AG20443 (cell line): ENCODE measurements at regions not wholly inside any gene's neighbourhood (a gene's known extent, or its start where the extent isn't known, plus 50 kb on each side); places are given as distances from the start of the nearest gene placed in this dataset.

Experiments used
- DNase-seq: peaks from one replicate; pipeline ENCODE4 v3.0.0; 2012; ENCODE audit warnings: low spot score, mixed read lengths

DNA sequence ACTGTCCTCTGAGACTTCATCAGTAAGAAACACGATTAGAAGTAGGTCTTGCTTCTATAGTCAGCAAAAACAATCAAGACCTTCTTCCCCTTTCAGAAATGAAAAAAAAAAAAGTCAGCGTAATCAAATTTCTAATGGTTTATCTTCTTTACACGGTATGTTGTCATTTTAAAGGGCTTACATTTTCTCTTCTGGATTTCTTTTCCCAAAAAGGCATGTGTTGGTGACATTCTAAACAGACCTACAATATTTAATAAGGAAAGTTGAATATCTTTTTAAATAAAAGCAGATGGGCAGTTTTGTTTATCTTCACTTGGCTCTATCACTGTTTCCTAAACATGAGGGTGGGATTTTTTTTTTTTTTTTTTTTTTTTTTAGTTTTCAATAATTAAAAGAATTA lies 197.3 kb upstream of the ADAMTS9 start:
- DNase-seq: no peak

DNA sequence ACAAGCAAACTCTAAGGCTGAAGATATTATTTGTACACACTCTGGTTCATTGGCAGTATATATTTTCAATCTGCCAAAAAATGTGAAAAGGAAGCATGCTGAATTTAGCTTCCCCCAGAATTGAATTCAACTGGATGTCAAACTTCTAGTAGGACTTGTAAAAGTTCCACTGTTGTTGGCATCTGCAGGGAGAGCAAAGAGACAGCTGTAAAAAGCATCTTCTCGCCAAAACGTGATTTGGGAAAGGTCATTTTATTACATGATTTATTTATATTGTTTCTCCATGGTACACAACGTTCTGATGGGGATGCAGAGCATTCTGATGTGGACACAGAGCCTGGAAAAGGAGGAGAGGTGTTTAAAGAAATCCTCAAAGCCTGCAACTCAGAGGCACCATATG lies 196.7 kb upstream of the ADAMTS9 start:
- DNase-seq: no peak

DNA sequence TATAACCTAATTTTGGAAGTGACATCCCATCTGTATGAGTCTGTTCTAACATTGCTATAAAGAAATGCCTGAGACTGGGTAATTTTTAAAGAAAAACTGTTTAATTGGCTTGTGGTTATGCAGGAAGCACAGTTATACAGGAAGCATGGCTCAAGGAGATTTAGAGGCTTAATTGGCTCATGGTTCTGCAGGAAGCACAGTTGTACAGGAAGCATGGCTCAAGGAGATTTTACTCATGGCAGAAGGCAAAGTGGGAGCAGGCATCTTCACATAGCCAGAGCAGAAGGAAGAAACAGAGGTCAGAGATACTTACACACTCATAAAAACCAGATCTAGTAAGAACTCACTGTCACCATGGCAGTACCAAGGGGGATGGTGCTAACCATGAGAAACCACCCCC lies 193.1 kb upstream of the ADAMTS9 start:
- no peak for DNase-seq

DNA sequence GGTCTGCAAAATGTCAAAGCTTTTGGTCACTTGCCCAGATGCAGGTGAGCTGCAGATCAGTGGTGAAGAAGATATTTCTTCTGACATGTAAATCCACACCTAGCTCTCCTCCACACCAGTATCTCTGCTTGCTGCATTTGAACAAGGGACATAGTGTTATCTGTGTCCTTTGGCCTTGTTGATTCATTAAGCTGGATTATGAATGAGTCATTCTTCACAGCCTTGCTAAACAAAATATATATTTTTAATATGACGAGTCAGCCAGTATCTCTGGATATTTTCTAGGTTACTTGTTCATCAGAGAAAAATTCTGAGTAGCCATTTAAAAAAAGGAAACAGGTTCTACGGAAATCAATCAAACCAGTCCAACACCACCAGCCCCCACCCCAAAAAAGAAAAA lies 190.6 kb upstream of the ADAMTS9 start:
- DNase-seq: no peak

DNA sequence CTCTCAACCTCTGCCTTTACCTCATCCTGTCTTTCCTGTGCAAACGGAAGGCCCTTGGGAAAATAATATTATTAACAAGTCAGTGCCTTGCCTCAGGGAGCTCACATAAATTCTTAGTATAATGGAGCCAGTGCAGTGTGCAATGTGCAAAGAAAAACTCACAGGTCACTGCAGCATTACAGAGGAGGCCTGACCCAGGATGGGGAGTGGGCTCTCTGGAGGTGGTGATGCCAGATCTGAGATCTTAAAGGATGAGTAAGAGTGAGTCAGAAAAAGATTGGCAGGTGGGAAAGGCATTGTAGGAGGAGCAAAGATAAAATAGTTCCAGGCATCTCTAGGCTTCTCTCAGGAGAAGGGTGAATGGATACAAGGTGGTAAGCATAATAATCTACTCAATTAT lies 185.6 kb upstream of the ADAMTS9 start:
- DNase-seq: no peak

DNA sequence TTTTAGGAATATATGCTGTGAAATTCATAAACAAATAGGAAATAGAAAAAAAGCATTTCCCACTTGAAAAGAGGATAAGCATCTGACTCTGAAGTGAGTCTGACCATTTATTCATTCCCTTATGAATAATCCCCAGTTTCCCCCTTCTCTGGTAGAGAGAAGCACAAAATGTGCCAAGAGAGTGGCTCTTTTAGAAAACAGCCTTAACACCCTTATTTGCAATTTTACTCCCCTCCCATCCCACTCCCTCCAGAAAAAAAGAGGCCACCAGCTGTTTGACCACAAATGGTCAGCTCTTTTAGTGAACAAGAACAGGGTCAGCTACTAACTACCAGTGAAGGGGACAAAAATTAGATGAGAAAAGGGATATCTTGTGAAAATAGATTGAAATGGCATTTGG lies 184.5 kb upstream of the ADAMTS9 start:
- DNase-seq: no peak

DNA sequence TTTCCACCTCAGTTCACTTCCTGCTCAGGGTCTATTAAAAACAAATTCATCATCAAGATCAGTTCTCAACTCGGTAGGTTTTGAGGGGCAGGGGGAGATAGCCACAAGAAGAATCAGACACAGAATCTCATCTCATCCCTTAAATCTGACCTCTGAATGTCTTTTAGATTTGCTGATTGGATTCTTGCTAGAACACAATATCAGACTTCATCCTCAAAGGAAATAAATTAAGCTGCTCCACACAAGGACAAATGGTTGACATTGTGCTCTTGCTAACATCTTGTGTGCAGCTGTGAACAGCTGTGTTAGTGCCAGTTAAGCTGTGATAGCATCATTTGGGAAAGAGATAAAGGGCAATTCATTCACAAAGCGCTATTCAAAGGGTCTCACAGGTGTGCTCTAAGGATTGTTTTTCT lies 184.0 kb upstream of the ADAMTS9 start:
- no peak for DNase-seq

DNA sequence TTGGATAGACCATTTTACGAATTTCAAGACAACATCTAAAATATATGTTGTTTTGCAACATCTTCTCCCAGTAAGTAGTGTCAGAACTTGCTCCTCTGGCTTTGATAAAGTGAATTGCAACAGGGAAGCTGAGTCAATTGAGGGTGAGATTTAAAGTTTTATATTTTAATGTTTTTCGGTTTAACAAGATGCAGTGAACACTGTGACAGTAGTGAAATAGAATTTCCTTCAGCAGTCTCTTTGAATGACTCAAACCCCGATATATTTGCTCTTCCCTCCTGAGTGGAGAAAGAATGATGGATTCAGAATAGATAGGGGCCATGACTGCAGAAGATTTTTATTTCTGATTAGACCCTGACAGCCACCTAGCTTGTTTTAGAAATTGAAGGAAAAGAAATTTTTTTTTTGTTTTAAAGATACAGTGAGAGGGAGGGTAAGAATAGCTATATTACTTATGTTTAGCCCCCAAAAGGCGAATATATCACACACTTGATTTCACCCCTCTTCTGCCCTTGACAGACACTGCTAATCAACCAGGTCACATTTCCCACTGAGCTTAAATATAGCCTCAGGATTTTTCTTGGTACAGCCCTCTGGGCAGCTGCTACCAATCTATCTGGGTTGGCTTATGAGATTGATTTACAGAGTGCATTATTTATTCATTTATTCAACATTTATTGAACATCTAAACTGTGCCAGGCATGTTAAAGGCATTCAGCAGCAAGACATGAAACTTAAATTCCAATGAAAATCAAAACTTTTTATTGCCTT lies 183.3 kb upstream of the ADAMTS9 start:
- DNase-seq: no peak

DNA sequence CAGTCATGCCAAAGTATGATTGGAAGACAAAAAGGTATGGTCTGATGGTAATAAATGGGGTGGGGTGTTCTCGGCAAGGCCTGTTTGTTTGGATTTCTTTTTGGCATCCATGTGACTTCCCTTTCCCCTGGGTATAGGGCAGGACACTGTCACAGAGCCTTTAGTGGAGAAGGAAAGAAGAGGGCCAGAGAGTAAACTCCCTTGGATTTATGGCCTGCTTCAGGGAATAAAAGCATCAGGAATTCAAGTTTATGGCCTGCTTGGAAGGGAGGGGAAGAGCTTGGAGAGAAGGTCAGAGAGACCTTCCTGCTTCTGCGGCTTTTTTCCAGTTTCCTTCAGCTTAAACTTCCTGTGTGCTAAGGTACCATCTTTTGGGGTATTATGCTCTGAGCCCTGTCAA lies 179.4 kb upstream of the ADAMTS9 start:
- DNase-seq: no peak

DNA sequence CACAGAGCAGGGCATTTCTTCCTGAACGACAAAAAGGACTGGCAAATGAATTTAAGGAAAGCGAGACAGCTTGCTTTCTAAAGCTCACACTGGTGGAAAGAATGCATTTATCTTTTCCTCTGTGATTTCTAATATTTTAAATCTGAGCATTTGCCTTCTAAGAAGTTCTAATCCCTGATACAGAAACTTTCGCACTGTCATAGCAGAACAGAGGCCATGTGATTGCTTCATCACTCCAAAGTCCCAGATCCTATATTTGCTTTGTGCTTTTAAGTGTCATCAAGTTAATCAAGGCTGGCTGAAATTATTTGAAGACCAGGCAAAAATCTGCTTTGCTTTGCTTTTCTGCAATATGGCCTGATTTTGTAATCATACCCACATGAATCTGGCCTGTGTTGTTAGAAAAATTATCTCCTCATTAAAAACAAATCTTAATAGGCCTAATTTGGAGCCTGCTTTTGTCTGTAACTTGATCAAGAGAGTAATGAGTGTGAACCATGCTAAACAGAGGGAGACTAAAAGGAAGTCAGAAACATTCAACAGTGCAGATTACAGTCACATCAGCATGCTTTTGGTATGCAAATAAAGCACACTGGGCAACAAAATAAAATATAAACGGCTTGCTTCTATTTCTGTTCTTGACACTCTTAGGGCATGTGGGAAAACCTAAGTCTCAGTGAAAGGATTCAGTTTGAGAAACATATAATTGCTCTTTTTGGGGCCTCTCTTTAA lies 178.2 kb upstream of the ADAMTS9 start:
- no peak for DNase-seq

DNA sequence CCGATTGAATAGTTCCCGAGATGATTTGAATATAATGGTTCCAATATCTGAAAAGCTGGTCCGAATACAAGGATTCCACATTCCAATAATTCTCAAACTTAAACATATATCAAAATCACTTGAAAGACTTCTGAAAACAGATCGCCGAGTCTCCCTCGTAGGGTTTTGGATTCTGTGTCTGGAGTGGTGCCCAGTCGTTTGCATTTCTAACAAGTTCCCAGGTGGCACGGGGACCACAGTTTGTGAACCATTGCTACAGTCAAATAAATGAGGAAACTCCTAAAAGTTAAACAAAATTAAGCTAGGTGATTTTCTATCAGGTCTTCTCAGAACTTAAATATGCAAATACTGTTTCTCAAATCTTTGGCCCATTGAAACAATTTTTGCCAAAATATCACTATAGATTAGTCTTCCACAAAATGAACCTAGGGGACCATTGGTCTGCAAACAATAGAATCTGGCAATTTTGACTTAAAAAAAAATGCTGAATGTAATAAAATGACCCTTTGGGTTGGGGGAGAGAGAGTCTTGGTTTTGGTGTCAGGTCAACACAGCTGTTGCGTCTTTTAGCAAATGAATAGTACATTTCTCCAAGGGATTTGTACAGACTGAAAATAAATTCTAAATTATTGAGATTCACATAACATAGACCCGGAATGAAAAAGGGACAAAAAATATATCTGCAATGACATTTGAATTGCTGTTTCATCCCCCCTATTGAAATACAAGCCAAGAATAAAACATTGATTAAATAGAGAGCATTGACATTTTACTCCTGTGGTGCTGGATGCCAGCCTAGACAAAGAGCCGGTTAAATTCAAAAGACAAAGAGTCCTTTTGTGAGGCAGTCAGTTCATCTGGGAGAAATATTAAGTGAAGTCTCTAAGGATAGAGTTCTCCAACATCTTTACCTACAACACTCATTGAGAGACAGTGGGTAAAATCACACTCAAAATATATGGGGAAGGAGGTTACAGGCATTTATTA lies 175.7 kb upstream of the ADAMTS9 start:
- no peak for DNase-seq

DNA sequence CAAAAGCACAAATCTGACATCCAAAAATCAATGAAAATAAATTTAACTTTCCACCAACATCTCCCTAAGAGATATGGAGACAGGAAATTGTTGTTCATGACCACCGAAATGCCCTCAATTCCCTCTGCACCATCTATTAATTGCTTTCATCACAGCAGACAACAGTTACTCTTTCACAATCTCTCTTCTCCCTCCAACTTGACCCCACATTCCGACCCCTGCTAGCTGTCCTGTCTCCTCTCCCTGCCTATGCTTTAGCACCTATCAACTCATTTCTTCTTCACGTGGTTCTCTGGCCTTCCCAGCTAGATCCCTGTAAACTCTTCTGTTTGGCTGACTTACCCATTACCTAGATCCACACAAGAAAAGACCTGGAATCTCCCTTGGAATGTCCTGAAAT lies 173.9 kb upstream of the ADAMTS9 start:
- DNase-seq: no peak

DNA sequence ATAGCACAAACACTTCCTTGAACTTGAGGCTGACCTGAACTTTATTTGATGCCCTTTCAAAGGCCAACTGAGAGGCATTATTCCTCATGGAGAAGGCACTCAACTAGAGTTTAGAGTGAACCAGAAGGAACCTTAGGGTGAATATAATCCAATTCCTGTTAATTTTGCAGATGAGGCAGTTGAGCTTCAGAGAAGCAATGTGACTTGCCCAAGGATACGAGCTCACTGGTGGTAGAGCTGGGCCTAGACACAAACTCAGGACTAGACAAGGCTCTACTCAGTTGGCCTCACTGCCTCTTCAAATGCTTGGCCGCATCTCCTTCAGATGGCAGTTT lies 172.7 kb upstream of the ADAMTS9 start:
- DNase-seq: no peak

DNA sequence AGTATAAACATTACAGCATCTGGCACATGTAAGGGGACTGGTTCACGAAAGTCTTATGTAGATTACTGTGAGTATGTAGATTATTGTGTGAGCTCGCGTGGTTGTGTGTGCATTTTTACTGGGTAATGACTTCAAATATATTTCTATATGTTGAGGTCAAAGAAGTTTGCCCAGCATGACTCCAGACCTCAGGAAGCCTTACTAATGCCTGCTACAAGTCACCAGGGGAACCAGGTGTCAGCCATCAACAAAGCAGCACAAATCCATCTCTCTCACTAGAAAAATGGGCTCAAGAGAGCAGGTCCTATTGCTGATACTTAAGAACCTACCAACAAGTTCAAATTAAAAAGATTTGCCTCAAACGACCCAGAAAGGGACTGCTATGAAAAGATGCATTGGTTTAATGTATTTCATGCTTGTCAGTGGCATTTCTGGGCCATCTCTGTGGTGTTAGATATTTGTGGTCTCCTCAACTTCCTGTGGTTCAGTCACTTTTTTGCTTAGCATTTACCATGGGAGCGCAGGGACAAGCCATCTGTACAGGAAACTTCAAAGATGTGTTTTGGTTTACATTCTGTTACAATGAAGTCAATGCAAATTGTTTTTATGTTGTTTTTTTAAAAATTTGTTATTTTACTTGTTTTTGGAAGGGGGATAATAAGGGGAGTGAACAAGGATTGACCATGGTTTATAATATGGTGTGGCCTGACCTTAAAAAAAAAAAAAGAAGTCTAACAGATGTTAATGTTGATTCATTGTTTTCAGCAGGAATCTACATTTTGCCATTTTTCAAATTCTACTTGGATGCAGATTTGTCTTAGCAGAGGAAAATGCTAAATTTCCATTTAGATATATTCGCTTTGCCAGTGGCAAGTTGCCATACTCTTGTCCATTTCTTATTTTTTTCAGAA lies 172.1 kb upstream of the ADAMTS9 start:
- DNase-seq: peak; percentile 17

DNA sequence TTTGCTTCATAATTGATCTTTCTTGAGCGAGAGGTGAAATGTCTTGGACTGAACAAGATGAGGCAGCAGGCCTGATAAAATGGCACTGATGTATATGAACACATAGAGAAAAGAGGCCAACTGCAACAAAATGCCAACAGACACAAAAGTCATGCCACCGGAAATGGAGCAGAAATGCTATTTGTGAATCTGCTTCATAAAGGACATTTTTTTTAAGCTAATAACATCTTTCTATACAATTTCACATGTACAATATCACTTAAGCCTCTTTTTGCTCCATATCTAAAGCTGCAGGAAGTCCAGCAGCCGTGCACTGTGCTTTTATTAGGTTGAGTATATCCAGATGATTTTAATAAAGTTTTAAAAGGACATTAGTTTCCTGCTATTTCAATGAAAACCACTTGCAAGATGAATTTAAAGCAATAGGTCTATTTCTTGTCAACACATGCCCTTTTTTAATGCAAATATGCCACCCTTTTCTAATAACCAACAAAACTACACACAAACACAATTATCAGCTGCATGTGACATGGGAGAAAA lies 169.2 kb upstream of the ADAMTS9 start:
- DNase-seq: no peak

DNA sequence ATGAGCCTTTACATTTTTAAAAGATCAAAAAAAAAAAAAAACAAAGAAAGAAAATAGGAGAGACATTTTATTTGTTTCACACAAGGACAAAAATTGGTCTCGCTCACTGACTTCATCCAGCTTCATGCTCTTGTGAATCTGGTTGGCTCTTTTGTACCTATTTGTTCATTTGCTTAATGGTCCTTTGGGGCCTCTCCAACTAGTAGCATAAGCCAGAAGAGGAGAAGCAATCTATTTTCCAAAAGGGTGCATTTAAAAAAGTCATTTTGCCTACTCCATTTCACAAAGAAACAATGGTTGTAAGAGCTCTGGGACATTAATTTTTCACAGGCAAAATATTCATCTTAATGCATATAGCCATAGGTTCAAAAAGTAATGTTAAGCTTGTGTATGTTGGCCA lies 168.3 kb upstream of the ADAMTS9 start:
- no peak for DNase-seq

DNA sequence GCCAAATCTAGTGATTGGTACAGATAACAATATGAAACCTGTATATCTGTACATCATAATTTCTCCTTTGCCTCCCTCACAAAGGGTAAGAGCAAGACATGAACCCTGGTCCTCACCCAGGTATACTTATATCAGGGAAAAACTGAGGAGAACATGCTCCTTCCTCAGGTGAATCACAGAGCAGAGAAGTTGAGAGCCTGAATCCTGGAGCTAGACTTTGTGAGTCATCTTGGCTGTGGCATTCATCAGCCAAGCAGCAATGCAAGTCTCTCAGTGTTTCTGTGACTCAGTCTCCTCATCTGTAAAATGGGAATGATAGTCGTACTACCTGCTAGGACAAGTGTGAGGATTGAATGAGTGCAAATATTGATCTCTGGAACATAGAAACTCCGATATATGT lies 165.7 kb upstream of the ADAMTS9 start:
- DNase-seq: no peak

DNA sequence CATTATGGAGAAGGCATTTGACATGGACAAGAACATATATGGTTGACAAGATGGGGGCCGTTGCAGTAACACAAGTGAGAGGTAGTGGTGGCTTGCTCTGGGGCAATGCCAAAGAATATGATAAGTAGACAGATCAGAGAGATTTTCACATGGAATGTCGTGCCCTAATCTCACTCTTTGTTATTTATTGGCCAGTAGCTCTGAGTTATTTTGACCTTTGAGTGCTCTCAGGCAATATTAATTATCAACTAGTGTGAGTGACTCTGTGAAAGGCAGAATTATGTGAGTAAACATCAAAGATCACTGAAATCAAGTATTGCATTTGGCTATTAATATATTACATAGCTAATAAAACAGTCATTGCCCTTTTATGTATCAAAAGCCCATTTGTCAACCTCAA lies 164.9 kb upstream of the ADAMTS9 start:
- no peak for DNase-seq

DNA sequence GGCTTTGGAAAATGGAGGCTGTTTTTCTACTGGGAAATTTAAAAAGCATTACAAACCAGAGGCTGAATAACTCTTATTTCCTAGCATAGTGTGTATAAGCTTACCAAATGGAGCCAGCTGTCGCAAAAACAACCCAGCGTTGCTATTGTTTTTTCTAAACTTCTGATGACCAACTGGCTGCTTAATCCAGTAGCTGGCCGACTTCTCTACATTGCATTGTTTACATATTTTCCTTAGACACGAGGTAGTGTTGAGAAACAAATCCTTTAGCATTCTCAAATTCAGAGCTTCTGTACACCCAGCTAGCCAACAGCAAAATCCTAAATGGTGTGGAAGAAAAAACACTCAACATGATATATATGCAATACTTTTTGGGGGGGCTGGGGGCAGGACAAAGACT lies 161.0 kb upstream of the ADAMTS9 start:
- DNase-seq: peak; percentile 12

DNA sequence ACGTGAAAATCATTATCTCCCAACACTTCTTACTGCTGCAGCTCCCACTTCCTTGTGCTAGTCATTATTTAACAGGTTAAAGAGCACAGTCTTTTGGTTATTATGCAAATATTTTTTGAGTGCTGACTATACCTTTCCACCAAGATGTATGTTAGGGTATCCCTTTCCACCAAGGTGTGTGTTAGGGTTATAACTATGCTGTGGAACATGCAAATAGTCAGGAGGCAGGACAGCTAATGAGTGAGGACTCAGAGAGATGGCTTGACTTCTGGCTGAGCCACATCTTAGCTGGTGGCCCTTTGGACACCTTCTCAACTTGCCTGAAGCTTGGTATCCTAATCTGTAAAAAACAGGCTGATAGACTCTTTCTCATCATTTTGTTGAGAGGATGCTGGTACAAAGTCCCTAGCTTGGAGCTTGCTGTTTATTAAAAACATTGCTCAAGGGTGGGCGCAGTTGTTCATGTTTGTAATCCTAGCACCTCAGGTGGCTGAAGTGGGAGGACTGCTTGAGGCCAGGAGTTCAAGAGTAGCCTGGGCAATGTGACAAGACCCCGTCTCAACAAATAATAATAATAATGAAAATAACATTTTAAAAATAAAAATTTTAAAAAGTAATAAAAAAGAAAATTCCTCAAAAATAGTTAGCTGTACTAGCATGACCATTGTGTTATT lies 160.5 kb upstream of the ADAMTS9 start:
- no peak for DNase-seq

DNA sequence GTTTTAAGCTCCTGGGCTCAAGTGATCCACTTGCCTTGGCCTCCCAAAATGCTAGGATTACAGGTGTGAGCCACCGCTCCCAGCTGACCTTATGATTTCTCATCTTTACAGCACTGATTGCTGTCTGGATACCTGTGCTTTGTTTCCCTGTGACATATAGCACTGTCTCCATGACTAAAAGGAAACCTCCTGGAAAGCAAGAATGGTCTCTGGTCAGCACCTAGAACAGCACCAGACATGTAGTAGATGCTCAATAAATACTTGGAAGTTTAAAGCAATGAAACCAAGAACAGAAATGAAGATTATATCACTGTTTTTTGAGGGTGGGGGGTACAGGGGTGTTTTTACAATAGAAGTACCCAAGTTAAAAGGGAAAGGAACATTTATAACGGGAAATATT lies 156.8 kb upstream of the ADAMTS9 start:
- no peak for DNase-seq
